H1 (cell line): ENCODE measurements at regions not wholly inside any gene's neighbourhood (a gene's known extent, or its start where the extent isn't known, plus 50 kb on each side); places are given as distances from the start of the nearest gene placed in this dataset.

Experiments used
- CTCF ChIA-PET: fragments of 300-600 bp; sonication (Branson Sonifier 250); formaldehyde crosslinking; loops from one replicate; lab custom pipeline; 2021; ENCODE audit not compliant: partially characterized antibody; lab: Charles Lee
- POLR2A ChIA-PET: fragments of 300-600 bp; sonication (Branson Sonifier 250); formaldehyde crosslinking; loops from one replicate; lab custom pipeline; 2021; ENCODE audit warnings: inconsistent platforms; ENCODE audit not compliant: partially characterized antibody; lab: Charles Lee
- DNase-seq, 2 experiments: peaks; one replicate each; pipeline versions ENCODE4 v3.0.0 to v3.0.0-alpha.2; 2010 to 2022; ENCODE audit warnings: low spot score in 2 of 2, low read depth in 1 of 2, mixed read lengths in 1 of 2
- FAIRE-seq: peaks from 2 replicates; lab custom pipeline; 2011; peaks lifted over from hg19 to GRCh38; lab: Jason Lieb, UNC
- H2AFZ ChIP-seq: 2 replicates; pipeline ENCODE4 v1.8.1; 2012; ENCODE audit warnings: low read length, inconsistent platforms
- H2AK5ac ChIP-seq: 2 replicates; pipeline ENCODE4 v1.6.1; 2013; ENCODE audit warnings: low read depth, low read length
- H2BK120ac ChIP-seq: replicated peaks from 2 replicates; pipeline ENCODE3; 2013; ENCODE audit warnings: low read depth, low read length, inconsistent platforms
- H2BK12ac ChIP-seq: 2 replicates; pipeline ENCODE4 v1.6.1; 2013; ENCODE audit warnings: low read depth, low read length
- H2BK15ac ChIP-seq: 2 replicates; pipeline ENCODE4 v1.6.1; 2013; ENCODE audit warnings: low read length
- H2BK20ac ChIP-seq: 2 replicates; pipeline ENCODE4 v1.6.1; 2013; ENCODE audit warnings: low read length
- H2BK5ac ChIP-seq: 2 replicates; pipeline ENCODE4 v1.6.1; 2013; ENCODE audit warnings: low read depth, low read length
- H3K14ac ChIP-seq: 2 replicates; pipeline ENCODE4 v1.6.1; 2013; ENCODE audit warnings: inconsistent platforms; ENCODE audit not compliant: insufficient read length
- H3K18ac ChIP-seq: 2 replicates; pipeline ENCODE4 v1.6.1; 2013; ENCODE audit warnings: low read length; ENCODE audit errors: extremely low read depth
- H3K23ac ChIP-seq: 2 replicates; pipeline ENCODE4 v1.6.1; 2013; ENCODE audit warnings: inconsistent platforms; ENCODE audit not compliant: insufficient read length
- H3K23me2 ChIP-seq: 2 replicates; pipeline ENCODE4 v1.6.1; 2013; ENCODE audit warnings: low read depth, low read length
- H3K27ac ChIP-seq: 2 replicates; pipeline ENCODE4 v1.6.1; 2011; ENCODE audit warnings: low read depth, low read length, inconsistent platforms
- H3K27me3 ChIP-seq, 4 experiments: replicated peaks in 1 of 4; 1 replicate in 1 of 4; 2 replicates in 3 of 4; pipeline versions ENCODE4 v1.6.1 to v1.8.1; 2011 to 2013; ENCODE audit warnings: low read length in 3 of 4, mild to moderate bottlenecking in 3 of 4, inconsistent platforms in 2 of 4, mixed read lengths in 2 of 4, moderate library complexity in 1 of 4; ENCODE audit not compliant: control insufficient read depth in 3 of 4, insufficient read depth in 3 of 4; ENCODE audit errors: extremely low read depth in 1 of 4
- H3K36me3 ChIP-seq, 4 experiments: 2 replicates each; pipeline versions ENCODE4 v1.6.1 to v1.8.1; 2011 to 2013; ENCODE audit warnings: mild to moderate bottlenecking in 4 of 4, low read length in 3 of 4, moderate library complexity in 2 of 4, control low read depth in 1 of 4, inconsistent platforms in 1 of 4; ENCODE audit not compliant: insufficient read depth in 4 of 4, control insufficient read depth in 2 of 4
- H3K4ac ChIP-seq: replicated peaks from 2 replicates; pipeline ENCODE3; 2013; ENCODE audit warnings: low read length, low read depth, mixed read lengths, inconsistent platforms; ENCODE audit not compliant: insufficient read length
- H3K4me1 ChIP-seq, 4 experiments: replicated peaks in 1 of 4; 1 replicate in 1 of 4; 2 replicates in 3 of 4; pipeline versions ENCODE4 v1.6.1 to v1.8.1; 2011 to 2013; ENCODE audit warnings: low read length in 3 of 4, inconsistent platforms in 2 of 4, mixed read lengths in 1 of 4; ENCODE audit not compliant: insufficient read depth in 4 of 4, control insufficient read depth in 3 of 4
- H3K4me2 ChIP-seq, 2 experiments: 2 replicates each; pipeline versions ENCODE4 v1.6.1 to v1.8.1; 2011 to 2013; ENCODE audit warnings: low read depth in 2 of 2, low read length in 2 of 2, control low read depth in 1 of 2, inconsistent platforms in 1 of 2, mild to moderate bottlenecking in 1 of 2; ENCODE audit not compliant: insufficient read depth in 1 of 2
- H3K4me3 ChIP-seq, 4 experiments: fragments of 200-600, 300-600 bp in 1 of 4; sonication (generic), shearing (Covaris generic), sonication (Bioruptor Twin) in 1 of 4; 2 replicates each; pipeline versions ENCODE4 v1.5.1 to v1.8.1; 2011 to 2016; ENCODE audit warnings: low read length in 4 of 4, low read depth in 3 of 4, control low read depth in 2 of 4, inconsistent platforms in 2 of 4, mild to moderate bottlenecking in 2 of 4, mixed read lengths in 1 of 4, moderate library complexity in 1 of 4; ENCODE audit not compliant: insufficient read depth in 2 of 4; ENCODE audit errors: extremely low read depth in 1 of 4
- H3K56ac ChIP-seq: replicated peaks from 2 replicates; pipeline ENCODE3; 2013; ENCODE audit warnings: low read depth, mild to moderate bottlenecking, mixed read lengths, low read length, inconsistent platforms; ENCODE audit not compliant: insufficient read length
- H3K79me1 ChIP-seq: 2 replicates; pipeline ENCODE4 v1.6.1; 2013; ENCODE audit warnings: low read depth, low read length, control low read depth
- H3K79me2 ChIP-seq, 2 experiments: 2 replicates each; pipeline versions ENCODE4 v1.6.1 to v1.8.1; 2012 to 2013; ENCODE audit warnings: low read length in 2 of 2, mild to moderate bottlenecking in 2 of 2, inconsistent platforms in 1 of 2; ENCODE audit not compliant: insufficient read depth in 2 of 2, control insufficient read depth in 1 of 2
- H3K9ac ChIP-seq, 4 experiments: replicated peaks in 1 of 4; 1 replicate in 1 of 4; 2 replicates in 3 of 4; pipeline versions ENCODE4 v1.6.1 to v1.8.1; 2011 to 2013; ENCODE audit warnings: low read depth in 3 of 4, low read length in 3 of 4, control low read depth in 2 of 4, mild to moderate bottlenecking in 2 of 4, moderate library complexity in 2 of 4, inconsistent platforms in 1 of 4; ENCODE audit errors: extremely low read depth in 1 of 4
- H3K9me3 ChIP-seq, 2 experiments: 2 replicates each; pipeline versions ENCODE4 v1.6.1 to v1.8.1; 2012 to 2013; ENCODE audit warnings: mild to moderate bottlenecking in 2 of 2, moderate library complexity in 2 of 2, control low read depth in 1 of 2, inconsistent platforms in 1 of 2, low read depth in 1 of 2, low read length in 1 of 2, mixed read lengths in 1 of 2; ENCODE audit not compliant: insufficient read depth in 2 of 2
- H4K20me1 ChIP-seq, 2 experiments: replicated peaks in 1 of 2; 2 replicates each; pipeline versions ENCODE3 to v1.8.1; 2011 to 2013; ENCODE audit warnings: inconsistent platforms in 2 of 2, low read length in 2 of 2, mild to moderate bottlenecking in 1 of 2; ENCODE audit not compliant: insufficient read depth in 2 of 2, control insufficient read depth in 1 of 2
- H4K5ac ChIP-seq: 2 replicates; pipeline ENCODE4 v1.6.1; 2013; ENCODE audit warnings: low read length, low read depth, mixed read lengths, inconsistent platforms; ENCODE audit not compliant: insufficient read length
- H4K8ac ChIP-seq: 2 replicates; pipeline ENCODE4 v1.8.0; 2013; ENCODE audit warnings: mild to moderate bottlenecking, moderate library complexity, low read length, inconsistent platforms; ENCODE audit not compliant: insufficient read depth; ENCODE audit errors: extremely low read depth
- H4K91ac ChIP-seq: replicated peaks from 2 replicates; pipeline ENCODE3; 2013; ENCODE audit warnings: low read length, mixed read lengths, inconsistent platforms; ENCODE audit not compliant: insufficient read length
- CHD2 ChIP-seq: IDR thresholded peaks from 2 replicates; pipeline ENCODE4 v1.6.1; 2012; ENCODE audit warnings: low read length, improper control_type of control experiment
- CTBP2 ChIP-seq: IDR thresholded peaks from 2 replicates; pipeline ENCODE4 v1.7.0; 2011; ENCODE audit warnings: borderline replicate concordance, mild to moderate bottlenecking, moderate library complexity, mixed read lengths, low read length; ENCODE audit not compliant: insufficient read depth, insufficient read length
- CTCF ChIP-seq, 3 experiments: IDR thresholded peaks; 1 replicate in 2 of 3; 2 replicates in 1 of 3; pipeline versions ENCODE4 v1.5.1 to v1.6.1; 2011; ENCODE audit warnings: low read length in 3 of 3, mild to moderate bottlenecking in 3 of 3, inconsistent platforms in 2 of 3, low read depth in 1 of 3, moderate library complexity in 1 of 3; ENCODE audit not compliant: insufficient read depth in 1 of 3; ENCODE audit errors: control extremely low read depth in 1 of 3
- E2F6 ChIP-seq: IDR thresholded peaks from 2 replicates; pipeline ENCODE4 v1.6.1; 2012; ENCODE audit warnings: inconsistent platforms
- HDAC2 ChIP-seq, 2 experiments: fragments of 300-600 bp in 1 of 2; sonication (generic) in 1 of 2; IDR thresholded peaks; 2 replicates each; pipeline ENCODE4 v1.6.1; 2011 to 2012; ENCODE audit warnings: low read depth in 2 of 2, low read length in 2 of 2, mild to moderate bottlenecking in 2 of 2, moderate library complexity in 2 of 2, borderline replicate concordance in 1 of 2, inconsistent platforms in 1 of 2
- MAFK ChIP-seq: IDR thresholded peaks from 2 replicates; pipeline ENCODE4 v1.6.1; 2012; ENCODE audit warnings: low read depth, mild to moderate bottlenecking, improper control_type of control experiment, low read length
- RXRA ChIP-seq: IDR thresholded peaks from 2 replicates; pipeline ENCODE4 v1.6.1; 2011; ENCODE audit warnings: low read depth, mild to moderate bottlenecking, low read length, moderate library complexity; ENCODE audit not compliant: insufficient read depth
- SIRT6 ChIP-seq: IDR thresholded peaks from one replicate; pipeline ENCODE4 v1.7.1; 2012; ENCODE audit warnings: low read length, inconsistent platforms
- SP4 ChIP-seq: IDR thresholded peaks from 2 replicates; pipeline ENCODE4 v1.6.1; 2012; ENCODE audit warnings: low read length, inconsistent platforms
- TAF7 ChIP-seq: optimal IDR thresholded peaks from 2 replicates; pipeline ENCODE3; 2011; ENCODE audit warnings: low read depth, mild to moderate bottlenecking, inconsistent platforms, low read length, moderate library complexity, borderline replicate concordance
- WGBS, 2 experiments: shearing (Covaris generic) in 1 of 2; methylation state at CpG; one replicate each; pipeline versions ENCODE4 v1.1.6 to v1.1.7; 2013 to 2015; ENCODE audit warnings: low lambda C conversion rate in 2 of 2, mixed read lengths in 2 of 2, inconsistent platforms in 1 of 2, low coverage in 1 of 2, missing lambda C conversion rate in 1 of 2; ENCODE audit not compliant: insufficient replicate concordance in 2 of 2, insufficient coverage in 1 of 2, insufficient read length in 1 of 2; ENCODE audit errors: extremely low coverage in 1 of 2, missing lambda C conversion rate in 1 of 2; 5-methylcytosine and 5-hydroxymethylcytosine counted together

DNA sequence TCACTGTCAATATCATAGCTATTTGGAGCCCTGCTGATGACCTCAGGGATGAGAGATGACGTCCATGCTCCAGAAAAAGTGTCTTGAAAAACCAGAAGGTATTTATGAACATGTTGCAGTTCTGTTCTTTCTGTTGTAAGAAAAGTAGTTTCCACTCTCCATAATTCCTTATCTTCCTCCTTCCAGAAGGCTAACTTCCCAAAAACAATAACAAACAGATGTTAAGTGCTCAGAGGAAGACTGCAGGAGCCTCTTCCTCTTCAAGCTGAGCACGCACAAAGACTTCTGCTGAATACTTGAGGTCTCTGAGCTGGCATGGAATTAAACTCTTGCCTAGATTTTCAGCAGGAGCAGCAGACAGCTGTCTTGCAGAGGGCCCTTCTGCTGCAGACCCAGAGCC lies 434.5 kb upstream of the KLHL29 start:
- no peak for FAIRE-seq
- POLR2A ChIA-PET: no interaction called here
- TF ChIP-seq CTBP2 (no peak), CTCF (IDR thresholded peaks at IDR 0.05; ENCODE audit: control extremely low read depth in 1 of 3, insufficient read depth in 1 of 3, low read depth in 1 of 3, low read length in 3 of 3) (no peak), E2F6 (no peak), CHD2 (no peak), SP4 (no peak), TAF7 (no peak), RXRA (no peak), SIRT6 (no peak), HDAC2 (IDR thresholded peaks at IDR 0.05; ENCODE audit: borderline replicate concordance in 1 of 2, low read depth in 2 of 2, low read length in 2 of 2) (no peak), MAFK (no peak)

More for the DNA sequence above, 434.5 kb upstream of the KLHL29 start:
- Histone ChIP-seq H3K18ac (no peak overlapping the region), H3K4ac (no peak overlapping the region), H2BK120ac (no peak overlapping the region), H3K9ac (no peak overlapping the region), H3K79me2 (no peaks in the 10 kb centered on the region), H3K23ac (no peak overlapping the region), H4K8ac (no peak overlapping the region), H2BK5ac (no peak overlapping the region), H4K91ac (no peak overlapping the region), H3K79me1 (no peaks in the 10 kb centered on the region), H3K4me3 (no peak overlapping the region), H2AK5ac (no peak overlapping the region), H3K4me2 (no peak overlapping the region), H2BK12ac (no peak overlapping the region), H3K9me3 (no peaks in the 10 kb centered on the region), H3K56ac (no peak overlapping the region), H2AFZ (no peak overlapping the region), H3K4me1 (peaks cover 0 to 4% (median 1%) of the 10 kb centered on the region in 4 experiments; a peak in 2 of 7 replicates), H2BK15ac (no peak overlapping the region), H3K23me2 (no peaks in the 10 kb centered on the region), H4K5ac (no peak overlapping the region), H4K20me1 (no peaks in the 10 kb centered on the region), H3K14ac (no peak overlapping the region), H2BK20ac (no peak overlapping the region), H3K27me3 (peaks cover 0 to 2% (median 0%) of the 10 kb centered on the region in 4 experiments; a peak in 1 of 7 replicates), H3K27ac (no peak overlapping the region), H3K36me3 (no peaks in the 10 kb centered on the region)
- no peak for DNase-seq
- CTCF ChIA-PET: interaction anchor here (1.0 to 1.8 kb wide), 3 partner anchors 10 to 46 kb away, joined by 3 to 5 read pairs (median 5); no protein-coding TSS in a partner anchor
- WGBS, 2 experiments: 89% methylated on average over 2 of the region's 2 CpGs; no CpG with 5 or more reads in 1 of the 2 experiments
